H9 (cell line): ENCODE measurements at regions not wholly inside any gene's neighbourhood (a gene's known extent, or its start where the extent isn't known, plus 50 kb on each side); places are given as distances from the start of the nearest gene placed in this dataset.
"Not testable (repeated sequence)": the region's sequence is repeated elsewhere in the genome, so short reads cannot be mapped to it uniquely, and the experiment has no call there.

ENCODE experiments used
- DNase-seq: peaks from one replicate; pipeline ENCODE4 v3.0.0-alpha.2; 2017
- H2AFZ ChIP-seq: one replicate; pipeline ENCODE4 v1.6.1; 2013; ENCODE audit warnings: mild to moderate bottlenecking, low read length, control low read depth, moderate library complexity
- H2AK5ac ChIP-seq: 2 replicates; pipeline ENCODE4 v1.6.1; 2013; ENCODE audit warnings: low read length, control low read depth, mixed read lengths; ENCODE audit not compliant: insufficient read length
- H2BK120ac ChIP-seq: one replicate; pipeline ENCODE4 v1.6.1; 2013; ENCODE audit warnings: low read depth, mild to moderate bottlenecking, low read length, control low read depth, inconsistent platforms; ENCODE audit not compliant: poor library complexity, severe bottlenecking
- H2BK12ac ChIP-seq: 2 replicates; pipeline ENCODE4 v1.6.1; 2013; ENCODE audit warnings: low read length, control low read depth, mixed read lengths, low read depth; ENCODE audit not compliant: insufficient read length
- H2BK15ac ChIP-seq: 2 replicates; pipeline ENCODE4 v1.6.1; 2013; ENCODE audit warnings: low read depth, low read length, control low read depth
- H2BK20ac ChIP-seq: one replicate; pipeline ENCODE4 v1.6.1; 2013; ENCODE audit warnings: low read depth, mild to moderate bottlenecking, low read length, control low read depth, inconsistent platforms; ENCODE audit not compliant: poor library complexity, severe bottlenecking
- H2BK5ac ChIP-seq: 2 replicates; pipeline ENCODE4 v1.6.1; 2013; ENCODE audit warnings: low read length, control low read depth, mixed read lengths; ENCODE audit not compliant: insufficient read length
- H3K14ac ChIP-seq: 2 replicates; pipeline ENCODE4 v1.6.1; 2013; ENCODE audit warnings: low read length, control low read depth; ENCODE audit not compliant: insufficient read depth
- H3K18ac ChIP-seq: 2 replicates; pipeline ENCODE4 v1.6.1; 2013; ENCODE audit warnings: low read depth, mild to moderate bottlenecking, mixed read lengths, low read length, control low read depth; ENCODE audit not compliant: insufficient read length
- H3K23ac ChIP-seq: 2 replicates; pipeline ENCODE4 v1.6.1; 2013; ENCODE audit warnings: low read length, control low read depth, mixed read lengths, low read depth; ENCODE audit not compliant: insufficient read length
- H3K23me2 ChIP-seq: 2 replicates; pipeline ENCODE4 v1.6.1; 2013; ENCODE audit warnings: low read depth, mild to moderate bottlenecking, mixed read lengths, low read length, control low read depth; ENCODE audit not compliant: insufficient read length, poor library complexity, severe bottlenecking
- H3K27ac ChIP-seq: 2 replicates; pipeline ENCODE4 v1.5.1; 2013; ENCODE audit warnings: low read length, control low read depth, mixed read lengths, low read depth; ENCODE audit not compliant: insufficient read length
- H3K27me3 ChIP-seq: 2 replicates; pipeline ENCODE4 v1.6.1; 2013; ENCODE audit warnings: low read length, control low read depth, inconsistent platforms; ENCODE audit not compliant: insufficient read depth
- H3K4ac ChIP-seq: 2 replicates; pipeline ENCODE4 v1.6.1; 2013; ENCODE audit warnings: low read depth, mild to moderate bottlenecking, control low read depth, inconsistent platforms, low read length, moderate library complexity
- H3K4me1 ChIP-seq: 2 replicates; pipeline ENCODE4 v1.6.1; 2013; ENCODE audit warnings: low read length, control low read depth, inconsistent platforms; ENCODE audit not compliant: insufficient read depth
- H3K4me2 ChIP-seq: 2 replicates; pipeline ENCODE4 v1.6.1; 2013; ENCODE audit warnings: low read length, control low read depth, mixed read lengths; ENCODE audit not compliant: insufficient read length, insufficient read depth
- H3K56ac ChIP-seq: 2 replicates; pipeline ENCODE4 v1.6.1; 2013; ENCODE audit warnings: low read depth, mild to moderate bottlenecking, mixed read lengths, low read length, control low read depth; ENCODE audit not compliant: insufficient read length
- H3K79me1 ChIP-seq: 2 replicates; pipeline ENCODE4 v1.6.1; 2013; ENCODE audit warnings: low read depth, mild to moderate bottlenecking, moderate library complexity, low read length, control low read depth, inconsistent platforms; ENCODE audit not compliant: insufficient read depth, poor library complexity, severe bottlenecking
- H3K79me2 ChIP-seq: 2 replicates; pipeline ENCODE4 v1.6.1; 2013; ENCODE audit warnings: low read length, control low read depth, inconsistent platforms; ENCODE audit not compliant: insufficient read depth
- H3K9ac ChIP-seq: 2 replicates; pipeline ENCODE4 v1.6.1; 2013; ENCODE audit warnings: low read length, control low read depth, mixed read lengths; ENCODE audit not compliant: insufficient read length; ENCODE audit errors: extremely low read depth
- H3K9me3 ChIP-seq: one replicate; pipeline ENCODE4 v1.6.1; 2013; ENCODE audit warnings: low read depth, low read length, inconsistent platforms; ENCODE audit not compliant: control insufficient read depth
- H3T11ph ChIP-seq: one replicate; pipeline ENCODE4 v1.6.1; 2013; ENCODE audit warnings: mild to moderate bottlenecking, low read length, control low read depth, inconsistent platforms
- H4K20me1 ChIP-seq: one replicate; pipeline ENCODE4 v1.6.1; 2013; ENCODE audit not compliant: control insufficient read depth, insufficient read length, insufficient read depth
- H4K5ac ChIP-seq: 2 replicates; pipeline ENCODE4 v1.6.1; 2013; ENCODE audit warnings: low read depth, mild to moderate bottlenecking, mixed read lengths, low read length, control low read depth; ENCODE audit not compliant: insufficient read length
- H4K8ac ChIP-seq: replicated peaks from 2 replicates; pipeline ENCODE4 v1.6.1; 2013; ENCODE audit warnings: low read length, control low read depth, mixed read lengths, low read depth; ENCODE audit not compliant: insufficient read length
- H4K91ac ChIP-seq: 2 replicates; pipeline ENCODE4 v1.6.1; 2013; ENCODE audit warnings: low read depth, mild to moderate bottlenecking, moderate library complexity, mixed read lengths, low read length, control low read depth; ENCODE audit not compliant: insufficient read length
- H3K27ac Mint-ChIP-seq, 3 experiments: 2 replicates in 2 of 3; 3 replicates in 1 of 3; pipeline ENCODE4 v1.8.0; 2020 to 2021; ENCODE audit warnings: mixed read lengths in 3 of 3, mild to moderate bottlenecking in 1 of 3, moderate library complexity in 1 of 3
- H3K27me3 Mint-ChIP-seq: 2 replicates; pipeline ENCODE4 v1.8.0; 2021; ENCODE audit warnings: low read depth, mild to moderate bottlenecking, moderate library complexity, mixed read lengths
- H3K36me3 Mint-ChIP-seq, 3 experiments: 2 replicates in 2 of 3; 3 replicates in 1 of 3; pipeline ENCODE4 v1.8.0; 2020 to 2021; ENCODE audit warnings: low read depth in 3 of 3, mixed read lengths in 3 of 3; ENCODE audit not compliant: insufficient read depth in 1 of 3
- H3K4me1 Mint-ChIP-seq, 2 experiments: 2 replicates each; pipeline ENCODE4 v1.8.0; 2020; ENCODE audit warnings: mixed read lengths in 2 of 2
- H3K4me3 Mint-ChIP-seq, 2 experiments: 2 replicates in 1 of 2; 3 replicates in 1 of 2; pipeline ENCODE4 v1.8.0; 2020 to 2021; ENCODE audit warnings: mild to moderate bottlenecking in 2 of 2, mixed read lengths in 2 of 2, moderate library complexity in 1 of 2
- H3K9me3 Mint-ChIP-seq, 2 experiments: 2 replicates in 1 of 2; 3 replicates in 1 of 2; pipeline ENCODE4 v1.8.0; 2020; ENCODE audit warnings: mild to moderate bottlenecking in 2 of 2, mixed read lengths in 2 of 2, moderate library complexity in 1 of 2
- WGBS: extraction: QIAGEN DNeasy Blood & Tissue Kit; methylation state at CpG from one replicate; pipeline ENCODE4 v1.1.7; 2013; ENCODE audit warnings: missing lambda C conversion rate, low lambda C conversion rate, mixed read lengths; ENCODE audit not compliant: insufficient read length; ENCODE audit errors: extremely low coverage; 5-methylcytosine and 5-hydroxymethylcytosine counted together

DNA sequence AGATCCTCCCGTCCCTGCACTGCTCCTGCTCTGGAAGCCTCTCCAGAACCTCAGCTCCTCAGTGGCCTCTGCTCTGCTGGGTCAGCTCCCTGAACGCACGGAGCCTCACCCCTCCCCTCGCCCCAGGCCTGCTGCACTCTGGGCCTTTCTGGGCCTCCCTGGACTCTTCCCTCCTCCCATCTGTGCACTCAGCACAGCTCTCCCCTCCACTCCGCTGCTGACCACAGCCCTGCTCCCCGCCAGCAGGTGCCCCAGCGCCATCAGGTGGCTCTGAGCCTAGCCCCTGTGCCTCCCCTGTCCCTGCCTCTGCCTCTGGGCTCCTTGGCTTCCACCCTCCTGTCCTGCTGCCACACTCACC, 121.0 kb downstream of the TMEM121 start:
- not testable (repeated sequence) for H3K18ac ChIP-seq, H3K4me2 ChIP-seq, H4K20me1 ChIP-seq, H4K5ac ChIP-seq, H3K4me1 ChIP-seq, H2BK120ac ChIP-seq, H3T11ph ChIP-seq, H3K4me3 Mint-ChIP-seq, H4K8ac ChIP-seq, H3K23ac ChIP-seq, H2BK15ac ChIP-seq, H3K79me1 ChIP-seq, H3K23me2 ChIP-seq, H3K9ac ChIP-seq, H2AK5ac ChIP-seq, H2BK12ac ChIP-seq, H3K79me2 ChIP-seq, H3K14ac ChIP-seq, DNase-seq, H3K27ac Mint-ChIP-seq, H3K27ac ChIP-seq, H2BK5ac ChIP-seq, H3K27me3 Mint-ChIP-seq, H3K4me1 Mint-ChIP-seq, H3K56ac ChIP-seq, H3K27me3 ChIP-seq, H2BK20ac ChIP-seq, H3K4ac ChIP-seq, H4K91ac ChIP-seq, H2AFZ ChIP-seq
- H3K9me3 ChIP-seq: peaks cover 56% of the 10 kb centered on the region
- H3K36me3 Mint-ChIP-seq: peaks cover 17 to 29% (median 27%) of the 10 kb centered on the region in 3 experiments
- no CpG with 5 or more reads among the region's 7 CpGs for WGBS
- H3K9me3 Mint-ChIP-seq: peaks cover 63 to 72% of the 10 kb centered on the region in 2 experiments
